ENCODE measurements at regions not wholly inside any gene's neighbourhood (a gene's known extent, or its start where the extent isn't known, plus 50 kb on each side); places are given as distances from the start of the nearest gene placed in this dataset.

GRCh38 chr6:44062771-44063560, 64.3 kb downstream of the MRPL14 start:
- POLR2A ChIA-PET: interaction anchor here (0.7 to 1.1 kb wide), 2 partner anchors 20 to 428 kb away, joined by 3 read pairs; no protein-coding TSS in a partner anchor
- CTCF ChIA-PET: interaction anchor here (0.6 to 1.8 kb wide), 16 partner anchors 9 to 293 kb away, joined by 3 to 8 read pairs (median 3); partner anchors contain the start of gene VEGFA

GRCh38 chr6:44062105-44062770, 65.0 kb downstream of the MRPL14 start:
- POLR2A ChIA-PET: interaction anchor here (0.7 to 1.1 kb wide), 2 partner anchors 19 to 427 kb away, joined by 3 read pairs; no protein-coding TSS in a partner anchor
- CTCF ChIA-PET: interaction anchor here (0.6 to 1.8 kb wide), 11 partner anchors 9 to 459 kb away, joined by 3 to 8 read pairs (median 3); partner anchors contain the start of gene VEGFA
- TF ChIP-seq BHLHE40 (IDR thresholded peaks at IDR 0.05; ENCODE audit: borderline replicate concordance): no peak
- TF ChIP-seq FOXM1 (IDR thresholded peaks at IDR 0.05; ENCODE audit: borderline replicate concordance): no peak
- TF ChIP-seq NFRKB (IDR thresholded peaks at IDR 0.05): no peak
- no peak for TF ChIP-seq L3MBTL2 (conservative IDR thresholded peaks at IDR 0.05)
- no peak for TF ChIP-seq FOXA1 (IDR thresholded peaks at IDR 0.05)
- no peak for TF ChIP-seq ZNF384 (IDR thresholded peaks at IDR 0.05)
- no peak for TF ChIP-seq TARDBP (IDR thresholded peaks at IDR 0.05)
- no peak for TF ChIP-seq SP1 (IDR thresholded peaks at IDR 0.05)
- no peak for TF ChIP-seq SUZ12 (IDR thresholded peaks at IDR 0.05)
- TF ChIP-seq LEF1 (IDR thresholded peaks at IDR 0.05; ENCODE audit: borderline replicate concordance): no peak
- no peak for TF ChIP-seq CTBP1 (IDR thresholded peaks at IDR 0.05; ENCODE audit: borderline replicate concordance)
- DNase-seq (ENCODE audit: extremely low spot score): no peak

More at GRCh38 chr6:44062771-44063560, 64.3 kb downstream of the MRPL14 start:
- peak; percentile 51 for DNase-seq (ENCODE audit: extremely low spot score)
- TF ChIP-seq CTBP1 (IDR thresholded peaks at IDR 0.05; ENCODE audit: borderline replicate concordance) (no peak), FOXK2 (IDR thresholded peaks at IDR 0.05) (no peak), SP1 (IDR thresholded peaks at IDR 0.05) (no peak), SUZ12 (IDR thresholded peaks at IDR 0.05) (no peak), NFRKB (IDR thresholded peaks at IDR 0.05) (no peak), PKNOX1 (IDR thresholded peaks at IDR 0.05) (no peak), ZNF384 (IDR thresholded peaks at IDR 0.05) (no peak), HDGF (IDR thresholded peaks at IDR 0.05; ENCODE audit: borderline replicate concordance) (no peak), BHLHE40 (IDR thresholded peaks at IDR 0.05; ENCODE audit: borderline replicate concordance) (no peak), TARDBP (IDR thresholded peaks at IDR 0.05) (no peak), FOXM1 (IDR thresholded peaks at IDR 0.05; ENCODE audit: borderline replicate concordance) (no peak)

- TF ChIP-seq SUZ12 (IDR thresholded peaks at IDR 0.05): no peak
- TF ChIP-seq BHLHE40 (IDR thresholded peaks at IDR 0.05; ENCODE audit: borderline replicate concordance): no peak
- no peak for TF ChIP-seq LEF1 (IDR thresholded peaks at IDR 0.05; ENCODE audit: borderline replicate concordance)
- TF ChIP-seq FOXK2 (IDR thresholded peaks at IDR 0.05): no peak
- no peak for TF ChIP-seq SP1 (IDR thresholded peaks at IDR 0.05)
- no peak for TF ChIP-seq HDGF (IDR thresholded peaks at IDR 0.05; ENCODE audit: borderline replicate concordance)
- TF ChIP-seq NFRKB (IDR thresholded peaks at IDR 0.05): no peak
- no peak for TF ChIP-seq CTBP1 (IDR thresholded peaks at IDR 0.05; ENCODE audit: borderline replicate concordance)
- TF ChIP-seq ARNT (IDR thresholded peaks at IDR 0.05): no peak
- TF ChIP-seq L3MBTL2 (conservative IDR thresholded peaks at IDR 0.05): no peak
- no peak for TF ChIP-seq FOXA1 (IDR thresholded peaks at IDR 0.05)
- TF ChIP-seq FOXM1 (IDR thresholded peaks at IDR 0.05; ENCODE audit: borderline replicate concordance): no peak
- TF ChIP-seq ELF4 (IDR thresholded peaks at IDR 0.05): no peak
- no peak for TF ChIP-seq ZNF384 (IDR thresholded peaks at IDR 0.05)
- no peak for TF ChIP-seq TARDBP (IDR thresholded peaks at IDR 0.05)
- no peak for TF ChIP-seq PKNOX1 (IDR thresholded peaks at IDR 0.05)
- CTCF ChIA-PET: interaction anchor here (0.6 to 1.7 kb wide), 3 partner anchors 9 to 460 kb away, joined by 3 to 8 read pairs (median 5); no protein-coding TSS in a partner anchor
- no peak for DNase-seq (ENCODE audit: extremely low spot score)
- POLR2A ChIA-PET: no interaction called here
Measured at GRCh38 chr6:44061375-44062104, 65.7 kb downstream of the MRPL14 start.

GRCh38 chr6:44060612-44061374, 66.5 kb downstream of the MRPL14 start:
- TF ChIP-seq L3MBTL2 (conservative IDR thresholded peaks at IDR 0.05) (no peak), BHLHE40 (IDR thresholded peaks at IDR 0.05; ENCODE audit: borderline replicate concordance) (no peak), FOXA1 (IDR thresholded peaks at IDR 0.05) (no peak), PKNOX1 (IDR thresholded peaks at IDR 0.05) (no peak), ZNF384 (IDR thresholded peaks at IDR 0.05) (no peak), SUZ12 (IDR thresholded peaks at IDR 0.05) (no peak), HDGF (IDR thresholded peaks at IDR 0.05; ENCODE audit: borderline replicate concordance) (no peak), FOXM1 (IDR thresholded peaks at IDR 0.05; ENCODE audit: borderline replicate concordance) (no peak)
- POLR2A ChIA-PET: no interaction called here
- DNase-seq (ENCODE audit: extremely low spot score): no peak
- CTCF ChIA-PET: interaction anchor here (1.7 kb wide), 1 partner anchor 8 kb away, joined by 8 read pairs; no protein-coding TSS in a partner anchor
